Suprapubic skin (tissue), 4 donors: ENCODE measurements at regions not wholly inside any gene's neighbourhood (a gene's known extent, or its start where the extent isn't known, plus 50 kb on each side); places are given as distances from the start of the nearest gene placed in this dataset.

Experiments used
- EP300 ChIP-seq: sonication (generic); formaldehyde crosslinking; IDR thresholded peaks from one replicate; pipeline ENCODE4 v1.6.1; 2017; ENCODE audit warnings: antibody characterized with exemption
- POLR2AphosphoS5 ChIP-seq, 3 donors: sonication (generic); formaldehyde crosslinking; IDR thresholded peaks; one replicate each; pipeline ENCODE4 v1.6.1; 2017; ENCODE audit warnings: antibody characterized with exemption in 3 of 3
- TF ChIP-seq, protein P1 (sequence below), 2 donors: fragments of 200-600 bp in 1 of 2; fragments of 450-650 bp in 1 of 2; sonication (generic) in 1 of 2; IDR thresholded peaks; one replicate each; pipeline ENCODE4 v1.5.1; 2016 to 2019; ENCODE audit warnings: antibody characterized with exemption in 2 of 2, mild to moderate bottlenecking in 1 of 2, moderate library complexity in 1 of 2

DNA sequence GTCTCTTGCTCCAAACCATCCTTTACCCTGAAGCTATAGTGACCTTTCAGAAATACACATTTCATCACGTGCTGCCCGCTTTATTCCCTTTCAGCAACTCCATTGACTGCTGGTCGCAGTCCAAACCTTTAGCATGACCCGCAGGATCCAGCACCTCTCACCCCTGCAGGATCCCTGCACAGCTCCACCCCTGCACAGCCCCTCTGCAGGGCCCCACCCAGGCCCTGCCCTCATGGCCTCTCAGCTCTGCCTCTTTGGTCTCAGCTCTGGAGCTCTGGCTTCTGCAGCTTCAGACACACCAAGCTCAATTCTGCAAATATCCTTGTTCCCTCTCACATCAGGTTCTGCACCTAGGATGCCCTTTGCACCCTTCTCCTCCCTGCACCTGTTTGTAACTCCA is 264.9 kb upstream of the C1orf174 start:
- TF ChIP-seq, protein P1, sequence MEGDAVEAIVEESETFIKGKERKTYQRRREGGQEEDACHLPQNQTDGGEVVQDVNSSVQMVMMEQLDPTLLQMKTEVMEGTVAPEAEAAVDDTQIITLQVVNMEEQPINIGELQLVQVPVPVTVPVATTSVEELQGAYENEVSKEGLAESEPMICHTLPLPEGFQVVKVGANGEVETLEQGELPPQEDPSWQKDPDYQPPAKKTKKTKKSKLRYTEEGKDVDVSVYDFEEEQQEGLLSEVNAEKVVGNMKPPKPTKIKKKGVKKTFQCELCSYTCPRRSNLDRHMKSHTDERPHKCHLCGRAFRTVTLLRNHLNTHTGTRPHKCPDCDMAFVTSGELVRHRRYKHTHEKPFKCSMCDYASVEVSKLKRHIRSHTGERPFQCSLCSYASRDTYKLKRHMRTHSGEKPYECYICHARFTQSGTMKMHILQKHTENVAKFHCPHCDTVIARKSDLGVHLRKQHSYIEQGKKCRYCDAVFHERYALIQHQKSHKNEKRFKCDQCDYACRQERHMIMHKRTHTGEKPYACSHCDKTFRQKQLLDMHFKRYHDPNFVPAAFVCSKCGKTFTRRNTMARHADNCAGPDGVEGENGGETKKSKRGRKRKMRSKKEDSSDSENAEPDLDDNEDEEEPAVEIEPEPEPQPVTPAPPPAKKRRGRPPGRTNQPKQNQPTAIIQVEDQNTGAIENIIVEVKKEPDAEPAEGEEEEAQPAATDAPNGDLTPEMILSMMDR (IDR thresholded peaks at IDR 0.05): no peak
- TF ChIP-seq POLR2AphosphoS5 (IDR thresholded peaks at IDR 0.05) (no peak), EP300 (no peak)
